Breast epithelium (tissue), 3 donors: ENCODE measurements at regions not wholly inside any gene's neighbourhood (a gene's known extent, or its start where the extent isn't known, plus 50 kb on each side); places are given as distances from the start of the nearest gene placed in this dataset.

Experiments used
- CTCF ChIP-seq, 3 donors: fragments of 450-650 bp; IDR thresholded peaks; one replicate each; pipeline ENCODE4 v1.5.1; 2016 to 2017; ENCODE audit warnings: antibody characterized with exemption in 3 of 3, mild to moderate bottlenecking in 3 of 3, moderate library complexity in 3 of 3
- POLR2A ChIP-seq: fragments of 450-650 bp; IDR thresholded peaks from one replicate; pipeline ENCODE4 v1.6.1; 2016; ENCODE audit warnings: antibody characterized with exemption, mild to moderate bottlenecking, moderate library complexity
- POLR2AphosphoS5 ChIP-seq, 3 donors: sonication (generic); formaldehyde crosslinking; IDR thresholded peaks; one replicate each; pipeline ENCODE4 v1.6.1; 2017; ENCODE audit warnings: antibody characterized with exemption in 3 of 3

DNA sequence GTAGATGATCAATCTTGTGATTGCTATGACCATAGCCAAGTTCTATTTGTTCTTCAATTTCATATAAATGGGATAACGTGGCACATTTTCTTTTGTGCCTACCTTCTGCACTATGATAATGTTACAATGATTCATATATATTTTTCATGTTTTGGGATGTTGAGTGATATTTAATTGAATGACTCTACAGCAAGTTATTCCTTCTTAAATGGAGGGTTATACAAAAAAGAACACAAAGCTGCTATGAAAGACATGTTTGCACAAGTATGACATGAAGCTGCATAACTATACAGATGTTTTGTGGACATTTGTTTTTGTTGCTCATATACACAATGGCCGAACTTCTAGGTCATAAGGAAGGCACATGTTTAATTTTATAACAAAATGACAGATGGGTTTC, 356.2 kb downstream of the CBLN2 start:
- TF ChIP-seq CTCF (IDR thresholded peaks at IDR 0.05) (no peak), POLR2A (no peak), POLR2AphosphoS5 (IDR thresholded peaks at IDR 0.05) (no peak)
